ENCODE measurements at regions not wholly inside any gene's neighbourhood (a gene's known extent, or its start where the extent isn't known, plus 50 kb on each side); places are given as distances from the start of the nearest gene placed in this dataset.

GRCh38 chr18:40380686-40381439 is 1574.2 kb upstream of the PIK3C3 start:
- in situ Hi-C loops (cut with MboI; ENCODE audit: low pct_unique_long_range_greater_than_20kb, low sequenced_read_pairs), result no loop called here
- DNase-seq, result no peak

DNA sequence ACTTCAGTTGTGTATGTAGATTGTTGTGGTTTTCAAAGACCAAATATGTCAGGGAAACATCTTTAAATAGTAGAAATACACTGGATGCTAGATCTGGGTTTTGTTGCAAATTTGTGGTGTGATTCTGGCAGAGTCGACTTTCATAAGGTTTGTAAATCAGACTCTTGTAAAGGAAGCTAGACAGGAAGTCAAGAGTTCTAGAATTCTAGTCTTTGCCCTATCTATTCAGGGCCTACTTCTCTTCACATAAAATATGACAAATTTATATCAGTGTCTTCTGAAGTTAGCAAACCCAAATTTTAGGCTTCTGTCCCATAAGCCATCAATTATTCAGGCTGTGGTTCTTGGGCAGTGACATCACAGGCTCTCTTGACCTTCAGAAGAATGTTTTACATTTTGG is 1579.2 kb upstream of the PIK3C3 start:
- in situ Hi-C loops (cut with MboI; ENCODE audit: low pct_unique_long_range_greater_than_20kb, low sequenced_read_pairs), result no loop called here
- DNase-seq, result no peak

DNA sequence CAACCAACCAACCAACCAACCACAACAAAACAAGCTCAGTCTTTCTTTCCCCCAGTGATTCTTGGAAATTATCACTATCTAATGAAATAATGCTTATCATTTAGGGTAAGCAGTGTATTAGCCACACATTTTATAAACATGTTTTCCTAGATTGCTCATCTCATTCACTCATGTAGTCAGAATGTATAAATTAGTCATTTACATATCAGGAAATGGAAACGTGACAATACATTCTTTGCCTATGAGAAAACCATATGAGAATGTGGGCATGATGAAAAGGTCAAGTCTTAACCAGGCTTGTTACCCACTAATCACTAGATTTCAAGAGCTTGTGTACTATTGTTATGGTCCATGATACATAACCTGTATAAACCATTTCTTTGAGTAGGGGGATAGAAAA is 1583.4 kb upstream of the PIK3C3 start:
- in situ Hi-C loops (cut with MboI; ENCODE audit: low pct_unique_long_range_greater_than_20kb, low sequenced_read_pairs), result no loop called here
- no peak for DNase-seq

GRCh38 chr18:40367576-40367975 is 1587.5 kb upstream of the PIK3C3 start:
- DNase-seq, result no peak
- in situ Hi-C loops (cut with MboI; ENCODE audit: low pct_unique_long_range_greater_than_20kb, low sequenced_read_pairs), result no loop called here

- in situ Hi-C loops (cut with MboI; ENCODE audit: low pct_unique_long_range_greater_than_20kb, low sequenced_read_pairs), result no loop called here
- no peak for DNase-seq
These were observed 1588.5 kb upstream of the PIK3C3 start for GRCh38 chr18:40366521-40366920.

DNA sequence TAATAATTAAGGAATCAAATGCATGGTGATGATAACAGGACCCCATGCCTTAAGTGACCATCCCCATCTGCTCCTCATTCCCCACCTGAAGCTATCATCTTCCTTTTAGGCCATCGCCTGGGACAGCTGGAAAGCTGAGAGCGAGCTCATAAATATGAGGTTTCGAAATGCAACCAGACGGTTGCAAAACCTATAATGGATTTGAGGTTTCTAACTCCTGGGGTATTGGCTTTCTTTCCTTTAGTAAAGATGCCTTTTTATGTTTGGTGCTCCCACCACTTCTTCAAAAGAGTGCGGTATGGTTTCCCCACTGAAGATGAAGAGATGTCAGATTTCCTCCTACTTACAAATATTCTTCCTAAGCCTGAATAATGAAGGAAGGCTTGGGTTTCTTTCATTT is 1589.5 kb upstream of the PIK3C3 start:
- no peak for DNase-seq
- in situ Hi-C loops (cut with MboI; ENCODE audit: low pct_unique_long_range_greater_than_20kb, low sequenced_read_pairs), result no loop called here

DNA sequence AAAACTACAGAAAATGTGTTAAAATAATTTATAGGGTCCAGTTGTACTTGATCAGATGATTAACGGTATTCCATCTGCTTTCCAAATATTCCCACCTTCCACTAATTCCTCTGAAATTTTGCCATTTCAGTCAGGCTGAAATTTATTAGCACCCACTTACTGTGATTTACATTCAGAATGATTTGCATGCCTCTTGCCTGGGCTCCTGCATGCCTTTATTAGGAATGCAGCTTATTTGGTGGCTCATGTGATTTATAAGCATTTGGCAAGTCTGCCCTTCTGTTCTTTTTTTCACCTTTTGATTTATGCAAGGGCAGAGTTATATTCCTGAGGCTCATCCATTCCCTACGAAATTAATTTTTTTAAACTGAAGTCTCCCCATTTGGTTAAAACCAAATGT is 1594.5 kb upstream of the PIK3C3 start:
- in situ Hi-C loops (cut with MboI; ENCODE audit: low pct_unique_long_range_greater_than_20kb, low sequenced_read_pairs), result no loop called here
- DNase-seq, result no peak

GRCh38 chr18:40357536-40357935 is 1597.5 kb upstream of the PIK3C3 start:
- in situ Hi-C loops (cut with MboI; ENCODE audit: low pct_unique_long_range_greater_than_20kb, low sequenced_read_pairs), result no loop called here
- no peak for DNase-seq

- in situ Hi-C loops (cut with MboI; ENCODE audit: low pct_unique_long_range_greater_than_20kb, low sequenced_read_pairs), result no loop called here
- no peak for DNase-seq
These were observed 1598.9 kb upstream of the PIK3C3 start for GRCh38 chr18:40356168-40356567.

DNA sequence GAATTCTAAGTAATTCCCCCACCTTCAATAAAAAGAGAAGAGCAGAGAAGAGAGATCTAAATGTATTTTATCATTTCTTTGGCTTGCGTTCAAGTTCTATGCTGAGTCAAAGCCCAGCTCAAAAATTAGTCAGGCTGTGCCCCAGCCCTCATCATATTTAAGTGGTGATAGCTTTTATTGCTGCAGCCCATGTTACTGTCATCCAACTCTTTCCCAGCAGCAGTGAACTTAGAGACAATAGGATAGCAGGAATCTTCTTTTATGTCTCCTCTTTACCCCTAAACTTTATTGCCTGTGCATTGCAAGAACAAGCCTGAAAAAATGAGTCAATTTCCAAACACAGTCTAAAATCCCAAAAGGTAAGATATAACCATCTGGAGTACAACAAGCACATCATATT is 1599.3 kb upstream of the PIK3C3 start:
- in situ Hi-C loops (cut with MboI; ENCODE audit: low pct_unique_long_range_greater_than_20kb, low sequenced_read_pairs), result no loop called here
- DNase-seq, result no peak

DNA sequence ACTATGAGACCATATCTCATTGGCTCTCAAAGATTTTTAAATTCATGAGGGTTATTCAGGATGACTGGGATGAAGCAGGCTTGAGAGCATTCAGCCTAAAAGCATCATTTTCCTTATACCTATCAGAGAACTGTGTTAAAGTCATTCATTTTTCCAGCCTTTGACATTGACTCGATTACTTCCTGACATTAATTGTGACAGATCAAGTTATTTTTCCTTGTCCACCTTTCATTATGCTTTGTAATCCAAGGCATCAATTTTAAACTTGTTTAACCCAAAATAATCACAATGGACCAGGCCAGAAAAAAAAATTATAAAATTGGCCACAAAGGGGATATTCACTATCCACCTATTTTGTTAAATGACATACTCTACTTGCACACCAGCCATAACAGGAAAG is 1606.8 kb upstream of the PIK3C3 start:
- in situ Hi-C loops (cut with MboI; ENCODE audit: low pct_unique_long_range_greater_than_20kb, low sequenced_read_pairs), result no loop called here

GRCh38 chr18:40347261-40347660 is 1607.8 kb upstream of the PIK3C3 start:
- in situ Hi-C loops (cut with MboI; ENCODE audit: low pct_unique_long_range_greater_than_20kb, low sequenced_read_pairs), result no loop called here
- no peak for DNase-seq

More for the DNA sequence above, 1606.8 kb upstream of the PIK3C3 start:
- DNase-seq, result no peak

DNA sequence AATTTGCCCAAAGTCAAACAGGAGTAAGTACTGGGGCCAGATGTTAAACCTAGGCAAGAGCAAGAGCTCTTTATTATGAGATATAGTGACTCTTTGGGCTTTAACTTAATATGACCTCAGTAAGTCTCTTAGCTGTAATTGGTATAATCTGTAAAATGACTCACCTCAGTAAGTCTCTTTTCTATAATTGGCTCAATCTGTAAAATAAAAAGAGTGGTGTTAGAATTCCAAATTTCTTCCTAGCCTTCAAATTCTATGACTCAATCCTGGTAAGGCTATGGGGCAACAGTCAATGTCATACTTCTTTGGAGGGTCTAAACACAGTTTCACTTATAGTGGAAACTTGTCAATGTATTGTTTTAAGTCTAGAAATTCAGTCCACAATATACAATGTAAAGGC is 1608.9 kb upstream of the PIK3C3 start:
- DNase-seq, result no peak
- in situ Hi-C loops (cut with MboI; ENCODE audit: low pct_unique_long_range_greater_than_20kb, low sequenced_read_pairs), result no loop called here

DNA sequence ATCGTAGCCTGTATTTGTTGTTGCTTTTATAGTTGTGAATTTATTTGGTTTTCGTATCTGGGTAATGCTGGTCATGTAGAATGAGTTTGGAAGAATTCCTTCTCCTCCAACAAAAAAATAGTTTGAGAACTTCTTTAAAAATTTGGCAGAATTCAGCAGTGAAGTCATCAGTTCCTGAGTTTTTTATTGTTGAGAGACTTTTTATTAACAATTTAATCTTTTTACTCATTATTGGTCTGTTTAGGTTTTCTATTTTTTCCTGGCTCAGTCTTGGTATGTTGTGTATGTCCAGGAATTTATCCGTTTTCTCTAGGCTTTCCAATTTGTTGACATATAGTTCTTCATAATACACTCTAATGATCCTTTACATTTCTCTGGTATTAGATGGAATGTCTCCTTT is 1613.3 kb upstream of the PIK3C3 start:
- in situ Hi-C loops (cut with MboI; ENCODE audit: low pct_unique_long_range_greater_than_20kb, low sequenced_read_pairs), result no loop called here
- no peak for DNase-seq

GRCh38 chr18:40338284-40338683 is 1616.8 kb upstream of the PIK3C3 start:
- in situ Hi-C loops (cut with MboI; ENCODE audit: low pct_unique_long_range_greater_than_20kb, low sequenced_read_pairs), result no loop called here
- DNase-seq, result no peak

- in situ Hi-C loops (cut with MboI; ENCODE audit: low pct_unique_long_range_greater_than_20kb, low sequenced_read_pairs), result no loop called here
- DNase-seq, result no peak
These were observed 1628.0 kb upstream of the PIK3C3 start for GRCh38 chr18:40326985-40327384.

DNA sequence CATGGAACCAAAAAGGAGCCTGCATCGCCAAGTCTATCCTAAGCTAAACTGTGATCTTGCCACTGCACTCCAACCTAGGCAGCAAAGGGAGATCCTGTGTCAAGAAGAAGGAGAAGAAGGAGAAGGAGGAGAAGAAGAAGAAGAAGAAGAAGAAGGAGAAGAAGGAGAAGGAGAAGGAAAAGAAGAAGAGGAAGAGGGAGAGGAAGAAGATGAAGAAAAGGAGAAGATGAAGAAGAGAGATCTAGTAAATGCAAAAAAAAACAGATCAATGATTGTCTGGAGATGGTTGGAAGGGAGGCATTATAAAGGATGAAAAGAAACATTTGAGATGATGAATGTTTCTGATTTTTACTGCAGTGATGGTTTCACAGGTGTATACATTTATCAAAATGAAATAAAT is 1629.0 kb upstream of the PIK3C3 start:
- in situ Hi-C loops (cut with MboI; ENCODE audit: low pct_unique_long_range_greater_than_20kb, low sequenced_read_pairs), result no loop called here
- no peak for DNase-seq

DNA sequence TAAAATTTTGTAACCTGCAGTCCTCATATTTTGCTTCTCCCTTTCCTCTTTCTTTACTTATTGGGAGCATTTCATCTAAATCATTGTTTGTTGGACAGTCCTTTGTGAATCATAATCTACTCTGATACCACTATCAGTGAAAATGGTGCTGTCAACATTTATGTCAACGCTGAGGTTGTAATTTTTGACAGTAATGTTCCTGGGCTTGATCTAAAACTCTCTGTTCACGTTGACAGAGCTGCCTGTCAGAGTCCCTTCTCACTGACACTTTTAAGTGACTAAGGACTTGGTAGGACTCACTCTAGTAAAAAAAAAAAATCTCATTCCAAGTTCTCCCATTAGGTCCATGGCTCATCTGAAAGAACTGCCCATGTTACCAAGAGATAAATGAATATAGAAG is 1640.8 kb upstream of the PIK3C3 start:
- in situ Hi-C loops (cut with MboI; ENCODE audit: low pct_unique_long_range_greater_than_20kb, low sequenced_read_pairs), result no loop called here
- DNase-seq, result no peak

DNA sequence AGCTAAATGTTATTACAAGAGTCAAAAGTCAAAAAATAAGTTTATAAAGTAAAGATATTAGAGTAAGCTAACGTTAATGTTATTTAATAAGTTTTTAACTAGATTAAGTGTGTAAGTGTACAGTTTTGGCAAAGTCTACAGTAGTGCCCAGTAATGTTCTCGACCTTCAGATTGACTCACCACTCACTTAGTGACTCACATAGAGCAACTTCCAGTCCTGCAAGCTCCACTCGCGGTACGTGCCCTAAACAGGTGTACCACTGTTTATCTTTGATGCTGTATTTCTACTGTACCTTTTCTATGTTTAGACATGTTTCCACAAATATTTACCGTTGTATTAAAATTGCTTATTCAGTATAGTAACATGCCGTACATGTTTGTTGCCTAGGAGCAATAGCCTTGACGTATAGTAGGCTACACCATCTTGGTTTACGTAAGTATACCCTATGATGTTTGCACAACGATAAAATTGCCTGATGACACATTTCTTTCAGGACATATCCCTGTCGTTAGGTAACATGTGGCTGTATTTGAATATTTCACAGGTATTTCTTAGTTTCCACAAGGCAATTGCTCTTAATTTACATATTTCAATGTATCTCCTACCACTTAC is 1641.9 kb upstream of the PIK3C3 start:
- in situ Hi-C loops (cut with MboI; ENCODE audit: low pct_unique_long_range_greater_than_20kb, low sequenced_read_pairs), result no loop called here
- no peak for DNase-seq

- no peak for DNase-seq
These were observed 1647.4 kb upstream of the PIK3C3 start for GRCh38 chr18:40307627-40308026.

More at GRCh38 chr18:40307627-40308026, 1647.4 kb upstream of the PIK3C3 start:
- in situ Hi-C loops (cut with MboI; ENCODE audit: low pct_unique_long_range_greater_than_20kb, low sequenced_read_pairs), result no loop called here
